T-helper 2 cell (primary cell): ENCODE measurements at regions not wholly inside any gene's neighbourhood (a gene's known extent, or its start where the extent isn't known, plus 50 kb on each side); places are given as distances from the start of the nearest gene placed in this dataset.
A peak's percentile ranks its signal among the peaks of the same experiment; 100 is the strongest.

Experiments
- DNase-seq, 5 experiments: peaks; one replicate each; pipeline versions ENCODE4 v3.0.0 to v3.0.0-alpha.2; 2012 to 2022

- DNase-seq = peak; percentile 54 to 88 (median 63)
Observed at GRCh38 chr3:42012935-42013690, 51.2 kb upstream of the ULK4 start.

GRCh38 chr3:42012383-42012934 is 50.6 kb upstream of the ULK4 start:
- peak in 2 of 5 experiments; percentile 57 to 63 for DNase-seq
